Choroid plexus epithelial cell (primary cell): ENCODE measurements at regions not wholly inside any gene's neighbourhood (a gene's known extent, or its start where the extent isn't known, plus 50 kb on each side); places are given as distances from the start of the nearest gene placed in this dataset.

Source experiments
- DNase-seq: peaks from one replicate; pipeline ENCODE4 v3.0.0-alpha.2; 2010; ENCODE audit warnings: low read depth
- H3K4me3 ChIP-seq: 2 replicates; pipeline ENCODE4 v1.5.1; 2011; ENCODE audit warnings: low read depth, mild to moderate bottlenecking, control low read depth, low read length, moderate library complexity
- CTCF ChIP-seq: conservative IDR thresholded peaks from 2 replicates; pipeline ENCODE4 v1.5.1; 2011; ENCODE audit warnings: low read depth, mild to moderate bottlenecking, control low read depth, inconsistent platforms, low read length, moderate library complexity

GRCh38 chr10:131444286-131444685, 132.8 kb upstream of the TCERG1L start:
- no peak for DNase-seq
- TF ChIP-seq CTCF, result no peak
- H3K4me3 ChIP-seq, result no peak overlapping the region

GRCh38 chr10:131444862-131445461, 133.4 kb upstream of the TCERG1L start:
- H3K4me3 ChIP-seq, result no peak overlapping the region
- no peak for DNase-seq
- no peak for TF ChIP-seq CTCF

GRCh38 chr10:131445623-131446022, 134.1 kb upstream of the TCERG1L start:
- no peak for DNase-seq
- H3K4me3 ChIP-seq, result no peak overlapping the region
- TF ChIP-seq CTCF, result no peak

- no peak overlapping the region for H3K4me3 ChIP-seq
- no peak for TF ChIP-seq CTCF
- DNase-seq, result no peak
These were observed 134.7 kb upstream of the TCERG1L start for GRCh38 chr10:131446171-131446570.

- H3K4me3 ChIP-seq, result no peak overlapping the region
- no peak for DNase-seq
- no peak for TF ChIP-seq CTCF
These were observed 136.7 kb upstream of the TCERG1L start for GRCh38 chr10:131448171-131448570.

GRCh38 chr10:131448883-131449282, 137.4 kb upstream of the TCERG1L start:
- no peak for DNase-seq
- no peak overlapping the region for H3K4me3 ChIP-seq
- TF ChIP-seq CTCF, result no peak

GRCh38 chr10:131450216-131450765, 138.8 kb upstream of the TCERG1L start:
- no peak for DNase-seq
- no peak overlapping the region for H3K4me3 ChIP-seq
- no peak for TF ChIP-seq CTCF
